HuH-7.5 (cell line): ENCODE measurements at regions not wholly inside any gene's neighbourhood (a gene's known extent, or its start where the extent isn't known, plus 50 kb on each side); places are given as distances from the start of the nearest gene placed in this dataset.
"Not testable (repeated sequence)": the region's sequence is repeated elsewhere in the genome, so short reads cannot be mapped to it uniquely, and the experiment has no call there.

Experiments used
- DNase-seq: peaks from one replicate; pipeline ENCODE4 v3.0.0; 2011; ENCODE audit warnings: low spot score

- DNase-seq: no peak
Observed at GRCh38 chr12:91887957-91888356, 257.7 kb downstream of the BTG1 start.

- no peak for DNase-seq
Observed at GRCh38 chr12:91885851-91886731, 259.6 kb downstream of the BTG1 start.

- no peak for DNase-seq
Observed at GRCh38 chr12:91884230-91884629, 261.4 kb downstream of the BTG1 start.

GRCh38 chr12:91883811-91884210, 261.8 kb downstream of the BTG1 start:
- DNase-seq: no peak

- DNase-seq: no peak
Observed at GRCh38 chr12:91882910-91883309, 262.7 kb downstream of the BTG1 start.

GRCh38 chr12:91880528-91880927, 265.1 kb downstream of the BTG1 start:
- no peak for DNase-seq

GRCh38 chr12:91877456-91878235, 268.0 kb downstream of the BTG1 start:
- DNase-seq: no peak

- no peak for DNase-seq
Observed at GRCh38 chr12:91877022-91877421, 268.6 kb downstream of the BTG1 start.

GRCh38 chr12:91875671-91876070, 270.0 kb downstream of the BTG1 start:
- DNase-seq: not testable (repeated sequence)

GRCh38 chr12:91874086-91874865, 271.4 kb downstream of the BTG1 start:
- no peak for DNase-seq

- no peak for DNase-seq
Observed at GRCh38 chr12:91871751-91872150, 273.9 kb downstream of the BTG1 start.

GRCh38 chr12:91870872-91871707, 274.6 kb downstream of the BTG1 start:
- no peak for DNase-seq

- no peak for DNase-seq
Observed at GRCh38 chr12:91868054-91868453, 277.6 kb downstream of the BTG1 start.

- no peak for DNase-seq
Observed at GRCh38 chr12:91866566-91866965, 279.1 kb downstream of the BTG1 start.

- DNase-seq: no peak
Observed at GRCh38 chr12:91863702-91864101, 281.9 kb downstream of the BTG1 start.

GRCh38 chr12:91861554-91861953, 284.1 kb downstream of the BTG1 start:
- no peak for DNase-seq

GRCh38 chr12:91859347-91859746, 286.3 kb downstream of the BTG1 start:
- no peak for DNase-seq

GRCh38 chr12:91857813-91858542, 287.7 kb downstream of the BTG1 start:
- DNase-seq: no peak

- DNase-seq: no peak
Observed at GRCh38 chr12:91854725-91855124, 290.9 kb downstream of the BTG1 start.

- no peak for DNase-seq
Observed at GRCh38 chr12:91853350-91854127, 292.1 kb downstream of the BTG1 start.
